GM13976 (cell line): ENCODE measurements at regions not wholly inside any gene's neighbourhood (a gene's known extent, or its start where the extent isn't known, plus 50 kb on each side); places are given as distances from the start of the nearest gene placed in this dataset.

ENCODE experiments used
- DNase-seq: peaks from one replicate; pipeline ENCODE4 v3.0.0; 2012; ENCODE audit warnings: low spot score
- CTCF ChIP-seq: IDR thresholded peaks from 2 replicates; pipeline ENCODE4 v1.5.1; 2012; ENCODE audit warnings: borderline replicate concordance, mild to moderate bottlenecking; ENCODE audit not compliant: insufficient read depth; ENCODE audit errors: extremely low read depth, missing control alignments, control extremely low read depth
- in situ Hi-C: fragments of 300-500 bp; cut with MboI; formaldehyde crosslinking; loops from one replicate; pipeline ENCODE4 v1.12.0; 2022; ENCODE audit warnings: low sequenced_read_pairs, mixed read lengths, inconsistent platforms; ENCODE audit not compliant: unreplicated experiment

GRCh38 chr22:48396785-48397530, 1430.7 kb downstream of the BRD1 start:
- no peak for TF ChIP-seq CTCF
- no peak for DNase-seq
- in situ Hi-C loops = no loop called here

- in situ Hi-C loops = no loop called here
- TF ChIP-seq CTCF = no peak
- no peak for DNase-seq
Observed at GRCh38 chr22:48396091-48396784, 1431.4 kb downstream of the BRD1 start.

- in situ Hi-C loops = no loop called here
- no peak for TF ChIP-seq CTCF
- DNase-seq = no peak
Observed at GRCh38 chr22:48395201-48395600, 1432.5 kb downstream of the BRD1 start.

GRCh38 chr22:48394787-48395186, 1432.9 kb downstream of the BRD1 start:
- TF ChIP-seq CTCF = no peak
- in situ Hi-C loops = no loop called here

GRCh38 chr22:48393885-48394284, 1433.8 kb downstream of the BRD1 start:
- in situ Hi-C loops = no loop called here
- no peak for TF ChIP-seq CTCF
- DNase-seq = no peak

More at GRCh38 chr22:48394787-48395186, 1432.9 kb downstream of the BRD1 start:
- DNase-seq = no peak

- no peak for DNase-seq
- in situ Hi-C loops = no loop called here
- no peak for TF ChIP-seq CTCF
Observed at GRCh38 chr22:48393041-48393370, 1434.7 kb downstream of the BRD1 start.
